ENCODE measurements at regions not wholly inside any gene's neighbourhood (a gene's known extent, or its start where the extent isn't known, plus 50 kb on each side); places are given as distances from the start of the nearest gene placed in this dataset.

DNA sequence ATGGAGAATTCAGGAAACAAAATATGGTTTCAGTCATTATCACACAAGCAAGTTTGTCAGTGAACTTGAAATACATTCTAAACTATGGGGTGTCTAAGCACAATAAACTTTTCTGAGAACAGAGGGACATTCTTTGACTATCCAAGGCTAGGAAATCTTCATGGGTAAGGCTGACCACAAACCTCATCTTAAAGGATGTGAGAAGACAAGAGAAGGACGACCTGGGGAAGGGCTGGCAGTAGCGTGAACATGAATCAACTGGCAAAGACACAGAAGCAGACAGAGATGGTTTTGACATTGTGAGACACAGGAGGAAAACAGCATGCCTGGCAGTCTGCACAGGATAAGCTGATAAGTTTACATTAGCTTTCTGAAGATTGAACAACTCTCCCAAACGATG lies 752.4 kb upstream of the SLC8A1 start:
- TF ChIP-seq, protein P1, sequence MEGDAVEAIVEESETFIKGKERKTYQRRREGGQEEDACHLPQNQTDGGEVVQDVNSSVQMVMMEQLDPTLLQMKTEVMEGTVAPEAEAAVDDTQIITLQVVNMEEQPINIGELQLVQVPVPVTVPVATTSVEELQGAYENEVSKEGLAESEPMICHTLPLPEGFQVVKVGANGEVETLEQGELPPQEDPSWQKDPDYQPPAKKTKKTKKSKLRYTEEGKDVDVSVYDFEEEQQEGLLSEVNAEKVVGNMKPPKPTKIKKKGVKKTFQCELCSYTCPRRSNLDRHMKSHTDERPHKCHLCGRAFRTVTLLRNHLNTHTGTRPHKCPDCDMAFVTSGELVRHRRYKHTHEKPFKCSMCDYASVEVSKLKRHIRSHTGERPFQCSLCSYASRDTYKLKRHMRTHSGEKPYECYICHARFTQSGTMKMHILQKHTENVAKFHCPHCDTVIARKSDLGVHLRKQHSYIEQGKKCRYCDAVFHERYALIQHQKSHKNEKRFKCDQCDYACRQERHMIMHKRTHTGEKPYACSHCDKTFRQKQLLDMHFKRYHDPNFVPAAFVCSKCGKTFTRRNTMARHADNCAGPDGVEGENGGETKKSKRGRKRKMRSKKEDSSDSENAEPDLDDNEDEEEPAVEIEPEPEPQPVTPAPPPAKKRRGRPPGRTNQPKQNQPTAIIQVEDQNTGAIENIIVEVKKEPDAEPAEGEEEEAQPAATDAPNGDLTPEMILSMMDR (IDR thresholded peaks at IDR 0.05): no peak
- no peak for TF ChIP-seq EP300 (IDR thresholded peaks at IDR 0.05)
